ENCODE measurements at regions not wholly inside any gene's neighbourhood (a gene's known extent, or its start where the extent isn't known, plus 50 kb on each side); places are given as distances from the start of the nearest gene placed in this dataset.

GRCh38 chr9:118306801-118307200, 602.6 kb downstream of the TLR4 start:
- no peaks in the 10 kb centered on the region for H3K36me3 ChIP-seq
- no peaks in the 10 kb centered on the region for H3K4me1 ChIP-seq
- no peak for DNase-seq
- TF ChIP-seq, protein P1, sequence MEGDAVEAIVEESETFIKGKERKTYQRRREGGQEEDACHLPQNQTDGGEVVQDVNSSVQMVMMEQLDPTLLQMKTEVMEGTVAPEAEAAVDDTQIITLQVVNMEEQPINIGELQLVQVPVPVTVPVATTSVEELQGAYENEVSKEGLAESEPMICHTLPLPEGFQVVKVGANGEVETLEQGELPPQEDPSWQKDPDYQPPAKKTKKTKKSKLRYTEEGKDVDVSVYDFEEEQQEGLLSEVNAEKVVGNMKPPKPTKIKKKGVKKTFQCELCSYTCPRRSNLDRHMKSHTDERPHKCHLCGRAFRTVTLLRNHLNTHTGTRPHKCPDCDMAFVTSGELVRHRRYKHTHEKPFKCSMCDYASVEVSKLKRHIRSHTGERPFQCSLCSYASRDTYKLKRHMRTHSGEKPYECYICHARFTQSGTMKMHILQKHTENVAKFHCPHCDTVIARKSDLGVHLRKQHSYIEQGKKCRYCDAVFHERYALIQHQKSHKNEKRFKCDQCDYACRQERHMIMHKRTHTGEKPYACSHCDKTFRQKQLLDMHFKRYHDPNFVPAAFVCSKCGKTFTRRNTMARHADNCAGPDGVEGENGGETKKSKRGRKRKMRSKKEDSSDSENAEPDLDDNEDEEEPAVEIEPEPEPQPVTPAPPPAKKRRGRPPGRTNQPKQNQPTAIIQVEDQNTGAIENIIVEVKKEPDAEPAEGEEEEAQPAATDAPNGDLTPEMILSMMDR (IDR thresholded peaks at IDR 0.05) = no peak
- TF ChIP-seq POLR2A (IDR thresholded peaks at IDR 0.05) = no peak
- no peak overlapping the region for H3K27ac ChIP-seq
- H3K4me3 ChIP-seq = no peak overlapping the region
- intact Hi-C loops (cut with DNase I; ENCODE audit: low total_unique reads) = no loop called here
- H3K9me3 ChIP-seq = no peaks in the 10 kb centered on the region
- no peaks in the 10 kb centered on the region for H3K27me3 ChIP-seq

DNA sequence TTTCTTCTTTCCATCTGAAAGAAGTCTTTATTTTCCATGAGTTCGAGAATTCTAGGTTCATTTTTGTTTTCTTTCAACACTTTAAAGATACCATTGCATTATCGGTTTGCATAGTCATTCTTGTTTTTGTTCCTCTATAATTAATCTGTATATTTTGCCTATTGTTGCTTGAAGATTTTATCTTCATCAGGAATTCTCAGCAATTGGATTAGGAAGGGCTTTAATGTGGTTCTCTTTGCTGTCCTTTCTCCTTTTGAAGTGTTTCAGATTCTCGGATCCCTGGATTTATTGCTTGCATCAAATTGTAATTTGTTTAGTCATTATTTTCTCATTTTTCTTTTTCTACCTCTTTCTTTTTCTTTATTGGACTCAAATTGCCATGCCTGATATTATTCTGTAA, 609.8 kb downstream of the TLR4 start:
- intact Hi-C loops (cut with DNase I; ENCODE audit: low total_unique reads) = no loop called here
- Histone ChIP-seq H3K4me3 (no peak overlapping the region), H3K36me3 (no peaks in the 10 kb centered on the region), H3K27me3 (no peaks in the 10 kb centered on the region), H3K9me3 (no peaks in the 10 kb centered on the region), H3K27ac (no peak overlapping the region), H3K4me1 (no peaks in the 10 kb centered on the region)
- no peak for DNase-seq
- TF ChIP-seq, protein P1 (IDR thresholded peaks at IDR 0.05) = no peak
- TF ChIP-seq POLR2A (IDR thresholded peaks at IDR 0.05) = no peak

DNA sequence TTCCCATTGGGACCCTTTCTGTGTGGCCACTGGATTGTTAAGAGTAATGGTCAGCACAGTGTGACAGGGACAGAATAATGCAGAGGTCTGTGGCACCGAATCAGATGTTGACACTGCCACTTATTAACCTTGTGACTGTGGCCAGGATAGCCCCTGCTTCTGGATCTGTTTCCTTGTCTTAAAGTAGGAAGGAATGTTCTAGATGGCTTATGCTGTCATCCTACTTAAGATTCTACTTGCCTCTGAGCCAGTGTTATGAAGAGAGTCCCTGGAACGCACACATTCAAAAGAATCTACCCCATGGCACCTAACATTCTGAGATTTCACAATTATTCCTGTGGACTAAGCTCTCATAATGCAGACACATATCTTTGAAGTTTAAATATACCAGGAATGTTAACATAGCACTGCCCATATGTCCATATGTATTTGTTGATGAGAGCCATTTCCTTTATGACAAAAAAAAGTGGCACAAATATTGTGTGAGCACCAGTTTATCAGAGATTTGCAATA, 612.7 kb downstream of the TLR4 start:
- Histone ChIP-seq H3K27ac (no peak overlapping the region), H3K4me1 (no peaks in the 10 kb centered on the region), H3K27me3 (no peaks in the 10 kb centered on the region), H3K9me3 (no peaks in the 10 kb centered on the region), H3K36me3 (no peaks in the 10 kb centered on the region), H3K4me3 (no peak overlapping the region)
- DNase-seq = no peak
- intact Hi-C loops (cut with DNase I; ENCODE audit: low total_unique reads) = no loop called here
- no peak for TF ChIP-seq POLR2A (IDR thresholded peaks at IDR 0.05)
- TF ChIP-seq, protein P1 (IDR thresholded peaks at IDR 0.05) = no peak

DNA sequence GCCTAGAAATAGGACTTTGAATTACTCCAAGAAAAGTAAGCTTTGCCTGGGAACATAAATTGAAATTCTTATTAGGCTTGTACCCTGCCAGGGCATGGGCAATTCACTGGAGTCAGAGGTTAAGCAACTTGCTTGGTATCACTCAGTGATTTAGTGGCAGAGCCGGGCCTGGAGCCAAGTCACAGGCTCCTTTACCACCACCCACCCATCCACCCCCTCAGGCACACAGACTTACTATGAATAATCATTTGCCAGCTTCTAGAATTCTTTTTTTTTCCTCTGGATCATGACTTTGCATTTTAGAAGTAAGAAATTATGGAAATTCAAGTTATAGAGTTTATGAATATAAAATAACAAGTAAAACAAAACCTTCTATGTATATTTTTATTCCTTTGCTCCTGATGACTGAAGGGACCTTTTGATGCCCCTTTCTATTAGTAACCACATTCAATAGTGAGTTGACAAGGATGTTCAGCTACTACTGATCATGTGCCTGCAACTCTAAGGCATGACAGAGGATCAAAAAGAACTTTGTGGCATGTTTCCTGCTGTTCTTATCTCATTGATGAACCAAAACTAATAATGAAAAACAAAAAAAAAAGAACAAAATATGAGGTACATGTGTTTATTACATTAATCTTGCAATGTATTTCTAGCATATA, 614.7 kb downstream of the TLR4 start:
- no peak overlapping the region for H3K27ac ChIP-seq
- no peaks in the 10 kb centered on the region for H3K4me1 ChIP-seq
- no peaks in the 10 kb centered on the region for H3K27me3 ChIP-seq
- TF ChIP-seq, protein P1 (IDR thresholded peaks at IDR 0.05) = no peak
- no peak for TF ChIP-seq POLR2A (IDR thresholded peaks at IDR 0.05)
- H3K9me3 ChIP-seq = no peaks in the 10 kb centered on the region
- no peak overlapping the region for H3K4me3 ChIP-seq
- DNase-seq = no peak
- H3K36me3 ChIP-seq = no peaks in the 10 kb centered on the region
- intact Hi-C loops (cut with DNase I; ENCODE audit: low total_unique reads) = no loop called here

DNA sequence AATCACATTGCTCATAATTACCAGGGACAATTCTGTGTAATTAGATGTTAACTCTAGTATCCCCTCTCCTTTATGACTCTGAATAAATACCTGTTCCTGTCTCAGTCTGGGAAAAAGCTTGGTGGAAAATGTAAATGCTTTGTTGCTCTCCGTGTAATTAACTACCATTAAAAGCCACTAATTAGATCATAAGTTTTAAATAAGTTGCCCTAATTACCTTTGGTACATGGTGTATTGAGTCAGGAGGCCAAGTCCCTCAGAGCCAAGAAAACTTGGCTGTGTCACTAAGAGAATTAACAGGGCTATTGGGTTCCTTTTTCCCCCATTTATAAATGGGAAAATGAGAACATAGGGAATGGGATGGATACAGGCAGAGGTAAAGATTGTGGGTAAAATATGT, 617.6 kb downstream of the TLR4 start:
- no peak for TF ChIP-seq POLR2A (IDR thresholded peaks at IDR 0.05)
- TF ChIP-seq, protein P1 (IDR thresholded peaks at IDR 0.05) = no peak
- no peak overlapping the region for H3K27ac ChIP-seq
- DNase-seq = no peak
- no peaks in the 10 kb centered on the region for H3K27me3 ChIP-seq
- no peaks in the 10 kb centered on the region for H3K4me1 ChIP-seq
- no peak overlapping the region for H3K4me3 ChIP-seq
- intact Hi-C loops (cut with DNase I; ENCODE audit: low total_unique reads) = no loop called here
- no peaks in the 10 kb centered on the region for H3K9me3 ChIP-seq
- no peaks in the 10 kb centered on the region for H3K36me3 ChIP-seq
